DOHH2 (cell line): ENCODE measurements at regions not wholly inside any gene's neighbourhood (a gene's known extent, or its start where the extent isn't known, plus 50 kb on each side); places are given as distances from the start of the nearest gene placed in this dataset.

Source experiments
- H3F3A ChIP-seq: fragments of 200-600 bp; sonication (generic), shearing (Covaris generic); 2 replicates; pipeline ENCODE4 v1.6.0; 2016; ENCODE audit warnings: antibody characterized with exemption, mild to moderate bottlenecking; ENCODE audit not compliant: control insufficient read depth, insufficient read depth
- H3K27ac ChIP-seq: fragments of 200-600 bp; sonication (generic); 2 replicates; pipeline ENCODE4 v1.5.1; 2014; ENCODE audit warnings: low read depth, mild to moderate bottlenecking, low read length, moderate library complexity
- H3K27me3 ChIP-seq: fragments of 200-600 bp; sonication (generic); 2 replicates; pipeline ENCODE4 v1.6.1; 2014; ENCODE audit warnings: mild to moderate bottlenecking, low read length, mixed read lengths; ENCODE audit not compliant: control insufficient read depth
- H3K36me3 ChIP-seq: fragments of 200-600 bp; sonication (generic); 2 replicates; pipeline ENCODE4 v1.6.1; 2014; ENCODE audit warnings: mild to moderate bottlenecking, low read length, moderate library complexity, mixed read lengths; ENCODE audit not compliant: control insufficient read depth
- H3K4me1 ChIP-seq: fragments of 200-600 bp; sonication (generic); 2 replicates; pipeline ENCODE4 v1.6.1; 2014; ENCODE audit warnings: mild to moderate bottlenecking, low read length, mixed read lengths; ENCODE audit not compliant: control insufficient read depth
- H3K4me2 ChIP-seq: fragments of 200-600 bp; sonication (generic); 2 replicates; pipeline ENCODE4 v1.6.0; 2014; ENCODE audit warnings: mild to moderate bottlenecking, low read length, moderate library complexity
- H3K4me3 ChIP-seq: fragments of 200-600 bp; sonication (generic); 2 replicates; pipeline ENCODE4 v1.5.1; 2014; ENCODE audit warnings: mild to moderate bottlenecking, low read length, mixed read lengths
- H3K79me2 ChIP-seq: fragments of 200-600 bp; sonication (generic); 2 replicates; pipeline ENCODE4 v1.6.1; 2014; ENCODE audit warnings: mild to moderate bottlenecking, low read length, mixed read lengths; ENCODE audit not compliant: control insufficient read depth
- H3K9me2 ChIP-seq: fragments of 200-600 bp; sonication (generic); replicated peaks from 2 replicates; pipeline ENCODE4 v1.6.1; 2014; ENCODE audit warnings: mild to moderate bottlenecking, low read length, mixed read lengths; ENCODE audit not compliant: control insufficient read depth
- H3K9me3 ChIP-seq: fragments of 200-600 bp; sonication (generic); 2 replicates; pipeline ENCODE4 v1.6.1; 2014; ENCODE audit warnings: antibody characterized with exemption, low read length, mixed read lengths; ENCODE audit not compliant: control insufficient read depth, insufficient read depth
- H4K20me1 ChIP-seq: fragments of 200-600 bp; sonication (generic); 2 replicates; pipeline ENCODE4 v1.6.0; 2014; ENCODE audit warnings: low read depth, mild to moderate bottlenecking, antibody characterized with exemption, low read length, moderate library complexity; ENCODE audit not compliant: control insufficient read depth, insufficient read depth
- CTCF ChIP-seq: fragments of 200-600 bp; sonication (generic); IDR thresholded peaks from one replicate; pipeline ENCODE4 v1.5.1; 2014; ENCODE audit warnings: antibody characterized with exemption, mild to moderate bottlenecking, low read depth, low read length; ENCODE audit not compliant: poor library complexity, severe bottlenecking
- EZH2phosphoT487 ChIP-seq: fragments of 200-600 bp; sonication (generic); IDR thresholded peaks from 2 replicates; pipeline ENCODE4 v1.6.1; 2017; ENCODE audit warnings: borderline replicate concordance, mild to moderate bottlenecking, antibody characterized with exemption, low read length, moderate library complexity, mixed read lengths

GRCh38 chr20:24254480-24254879 is 214.9 kb upstream of the SYNDIG1 start:
- Histone ChIP-seq H3K27ac (no peak overlapping the region), H3K4me1 (no peaks in the 10 kb centered on the region), H3K27me3 (no peaks in the 10 kb centered on the region), H3K9me2 (no peaks in the 10 kb centered on the region), H4K20me1 (no peaks in the 10 kb centered on the region), H3K79me2 (no peaks in the 10 kb centered on the region), H3F3A (no peaks in the 10 kb centered on the region), H3K36me3 (no peaks in the 10 kb centered on the region), H3K9me3 (no peaks in the 10 kb centered on the region), H3K4me2 (no peak overlapping the region), H3K4me3 (no peak overlapping the region)
- TF ChIP-seq CTCF: no peak
- TF ChIP-seq EZH2phosphoT487: no peak

- Histone ChIP-seq H4K20me1 (no peaks in the 10 kb centered on the region), H3K9me2 (no peaks in the 10 kb centered on the region), H3F3A (no peaks in the 10 kb centered on the region), H3K9me3 (no peaks in the 10 kb centered on the region), H3K36me3 (no peaks in the 10 kb centered on the region), H3K27ac (no peak overlapping the region), H3K4me1 (no peaks in the 10 kb centered on the region), H3K4me3 (no peak overlapping the region), H3K79me2 (no peaks in the 10 kb centered on the region), H3K27me3 (no peaks in the 10 kb centered on the region), H3K4me2 (no peak overlapping the region)
- TF ChIP-seq EZH2phosphoT487 (no peak), CTCF (no peak)
Observed at GRCh38 chr20:24253321-24253720, 216.1 kb upstream of the SYNDIG1 start.

GRCh38 chr20:24245094-24245493 is 224.3 kb upstream of the SYNDIG1 start:
- Histone ChIP-seq H3K4me3 (no peak overlapping the region), H3K27me3 (no peaks in the 10 kb centered on the region), H3K9me3 (no peaks in the 10 kb centered on the region), H3K36me3 (no peaks in the 10 kb centered on the region), H3K4me1 (no peaks in the 10 kb centered on the region), H4K20me1 (no peaks in the 10 kb centered on the region), H3F3A (no peaks in the 10 kb centered on the region), H3K9me2 (no peaks in the 10 kb centered on the region), H3K79me2 (no peaks in the 10 kb centered on the region), H3K4me2 (no peak overlapping the region), H3K27ac (no peak overlapping the region)
- TF ChIP-seq CTCF (no peak), EZH2phosphoT487 (no peak)

- Histone ChIP-seq H3K9me3 (no peaks in the 10 kb centered on the region), H3K4me3 (no peak overlapping the region), H3K79me2 (no peaks in the 10 kb centered on the region), H3K9me2 (no peaks in the 10 kb centered on the region), H3K27me3 (no peaks in the 10 kb centered on the region), H3K27ac (no peak overlapping the region), H4K20me1 (no peaks in the 10 kb centered on the region), H3K4me2 (no peak overlapping the region), H3K36me3 (no peaks in the 10 kb centered on the region), H3F3A (no peaks in the 10 kb centered on the region), H3K4me1 (no peaks in the 10 kb centered on the region)
- TF ChIP-seq CTCF (no peak), EZH2phosphoT487 (no peak)
Observed at GRCh38 chr20:24242763-24243162, 226.7 kb upstream of the SYNDIG1 start.
